Activated CD4-positive, alpha-beta T cell treated with anti-CD3 and anti-CD28 coated beads, Interleukin-2, amount 10 ng/mL, durations not matched to agents 24 days and 14 days (primary cell): ENCODE measurements at regions not wholly inside any gene's neighbourhood (a gene's known extent, or its start where the extent isn't known, plus 50 kb on each side); places are given as distances from the start of the nearest gene placed in this dataset.

Source experiments
- DNase-seq: peaks from one replicate; pipeline ENCODE4 v3.0.0; 2022
- H3K27ac Mint-ChIP-seq: one replicate; pipeline ENCODE4 v1.8.0; 2022; ENCODE audit warnings: mild to moderate bottlenecking, mixed read lengths
- H3K27me3 Mint-ChIP-seq: one replicate; pipeline ENCODE4 v1.8.0; 2022; ENCODE audit warnings: mixed read lengths
- H3K36me3 Mint-ChIP-seq: one replicate; pipeline ENCODE4 v1.8.0; 2022; ENCODE audit warnings: low read depth, mild to moderate bottlenecking, mixed read lengths
- H3K4me1 Mint-ChIP-seq: one replicate; pipeline ENCODE4 v1.8.0; 2021; ENCODE audit warnings: mixed read lengths
- H3K4me3 Mint-ChIP-seq: one replicate; pipeline ENCODE4 v1.8.0; 2022; ENCODE audit warnings: mild to moderate bottlenecking, moderate library complexity, mixed read lengths
- H3K9me3 Mint-ChIP-seq: one replicate; pipeline ENCODE4 v1.8.0; 2021; ENCODE audit warnings: mixed read lengths
- intact Hi-C: fragments of 100-400 bp; cut with micrococcal nuclease; formaldehyde crosslinking; loops from one replicate; pipeline ENCODE4 v1.15.1; 2023

DNA sequence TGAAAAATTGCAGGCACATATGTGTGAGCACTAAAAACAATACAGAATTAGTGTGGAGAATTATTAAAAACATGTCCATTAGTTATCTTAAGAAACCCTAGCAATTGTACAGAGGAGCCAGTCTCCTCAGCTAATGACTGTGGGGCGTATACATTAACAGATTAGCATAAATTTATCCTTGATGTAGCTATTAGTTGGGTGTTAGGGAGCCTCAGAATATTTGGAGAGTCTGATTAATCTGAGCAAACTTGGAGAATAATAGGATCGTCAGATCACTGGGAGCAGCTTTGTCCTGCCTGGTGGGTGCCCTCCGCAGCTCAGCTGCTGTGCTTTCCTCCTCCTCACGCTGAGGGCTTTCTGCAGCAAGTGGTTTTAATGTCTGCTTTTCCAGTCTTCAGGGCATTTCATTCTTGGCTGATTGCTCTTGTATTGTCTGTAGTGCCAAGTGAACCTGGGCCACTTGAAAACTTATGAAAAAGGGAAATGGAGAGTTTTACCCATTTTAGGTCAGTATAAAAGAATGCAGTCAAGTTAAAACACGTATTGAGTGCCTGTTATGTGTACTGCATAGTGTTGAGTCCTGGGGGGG is 417.4 kb upstream of the SEMA6D start:
- intact Hi-C loops, result no loop called here
- no peaks in the 10 kb centered on the region for H3K27me3 Mint-ChIP-seq

DNA sequence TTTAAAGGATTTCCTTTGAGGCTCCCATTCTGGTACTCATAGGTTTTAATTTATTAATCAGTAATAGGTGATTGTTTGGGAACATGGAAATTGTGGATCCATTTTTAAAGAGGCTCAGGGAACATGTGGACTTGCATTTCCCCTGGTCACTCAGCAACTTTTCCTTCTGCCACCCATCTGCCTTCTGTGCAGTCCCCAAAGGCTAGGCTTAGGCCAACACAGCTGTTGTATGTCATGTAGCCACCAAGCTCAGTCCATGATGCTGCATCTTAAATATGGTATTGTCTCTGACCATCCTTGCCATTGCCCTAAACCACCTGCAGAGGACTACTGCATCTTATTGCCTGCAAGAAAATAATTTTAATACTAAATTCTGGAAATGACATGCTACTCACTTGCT is 416.7 kb upstream of the SEMA6D start:
- intact Hi-C loops, result no loop called here
- H3K27me3 Mint-ChIP-seq, result no peaks in the 10 kb centered on the region
- H3K27ac Mint-ChIP-seq, result no peak overlapping the region
- no peaks in the 10 kb centered on the region for H3K4me1 Mint-ChIP-seq
- DNase-seq, result no peak
- H3K36me3 Mint-ChIP-seq, result no peaks in the 10 kb centered on the region
- no peaks in the 10 kb centered on the region for H3K9me3 Mint-ChIP-seq
- no peak overlapping the region for H3K4me3 Mint-ChIP-seq

More for the DNA sequence above, 417.4 kb upstream of the SEMA6D start:
- no peak for DNase-seq
- Mint-ChIP-seq H3K4me3 (no peak overlapping the region), H3K9me3 (no peaks in the 10 kb centered on the region), H3K36me3 (no peaks in the 10 kb centered on the region), H3K27ac (no peak overlapping the region), H3K4me1 (no peaks in the 10 kb centered on the region)

DNA sequence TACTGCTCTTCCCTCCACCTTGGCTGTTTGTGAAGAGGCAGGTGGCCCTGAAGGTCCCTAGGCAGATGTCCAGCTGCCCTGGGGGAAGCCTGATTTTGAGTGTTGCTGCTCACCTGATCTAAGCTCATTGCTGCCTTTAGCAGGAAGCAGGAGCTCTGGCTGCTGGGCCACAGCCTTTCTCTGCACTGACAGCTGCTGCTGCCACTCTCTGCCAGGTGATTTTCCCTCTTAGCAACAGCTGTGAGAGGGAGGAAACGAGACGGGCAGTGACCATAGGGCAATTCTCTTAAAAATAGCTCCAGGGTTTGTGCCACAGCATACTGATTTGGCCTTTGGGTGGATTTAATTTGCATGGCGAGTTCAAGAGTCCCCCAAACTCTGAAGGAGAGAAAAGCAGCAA is 415.8 kb upstream of the SEMA6D start:
- no peaks in the 10 kb centered on the region for H3K4me1 Mint-ChIP-seq
- DNase-seq, result no peak
- no peak overlapping the region for H3K27ac Mint-ChIP-seq
- H3K36me3 Mint-ChIP-seq, result no peaks in the 10 kb centered on the region
- H3K27me3 Mint-ChIP-seq, result no peaks in the 10 kb centered on the region
- H3K9me3 Mint-ChIP-seq, result no peaks in the 10 kb centered on the region
- no peak overlapping the region for H3K4me3 Mint-ChIP-seq
- intact Hi-C loops, result no loop called here

DNA sequence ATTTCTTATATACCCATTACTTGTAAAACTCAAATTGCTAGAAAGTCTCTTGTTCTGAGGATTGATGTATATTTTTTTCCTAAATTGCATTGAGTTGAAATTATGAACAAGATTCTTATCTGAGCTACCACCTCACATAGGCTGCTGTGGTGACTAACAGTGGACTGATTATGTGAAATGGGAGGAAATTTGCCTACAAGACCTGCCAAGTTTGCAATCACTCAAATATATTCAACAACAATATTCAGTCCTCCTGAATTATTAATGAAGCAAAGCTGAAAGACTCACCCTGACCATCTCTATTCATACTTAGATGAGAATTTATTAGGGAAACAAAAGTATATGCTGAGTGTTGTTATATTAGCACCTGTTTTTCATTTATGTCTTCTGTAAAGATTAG is 412.6 kb upstream of the SEMA6D start:
- no peaks in the 10 kb centered on the region for H3K36me3 Mint-ChIP-seq
- H3K4me1 Mint-ChIP-seq, result no peaks in the 10 kb centered on the region
- intact Hi-C loops, result no loop called here
- no peak for DNase-seq
- H3K4me3 Mint-ChIP-seq, result no peak overlapping the region
- H3K27ac Mint-ChIP-seq, result no peak overlapping the region
- H3K27me3 Mint-ChIP-seq, result no peaks in the 10 kb centered on the region
- H3K9me3 Mint-ChIP-seq, result no peaks in the 10 kb centered on the region

DNA sequence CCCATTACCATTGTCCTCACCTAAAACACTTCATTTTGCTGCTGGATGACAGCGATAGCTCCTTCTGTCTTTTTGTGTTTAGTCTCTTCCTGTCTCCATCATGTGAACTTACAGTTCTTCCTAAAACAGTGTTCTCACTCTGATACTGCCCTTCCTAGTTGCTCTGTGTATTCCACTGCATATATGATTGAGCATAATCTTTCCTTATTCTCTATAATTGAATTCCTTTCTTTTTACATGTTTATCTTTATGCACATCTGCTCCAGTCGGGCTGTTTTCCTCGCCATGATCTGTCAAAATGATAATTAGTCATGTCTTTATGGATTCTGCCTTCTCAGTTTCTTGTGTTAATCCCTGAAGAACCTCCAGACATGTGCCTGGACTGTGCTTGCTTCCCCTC is 405.1 kb upstream of the SEMA6D start:
- Mint-ChIP-seq H3K27me3 (no peaks in the 10 kb centered on the region), H3K27ac (no peak overlapping the region), H3K9me3 (no peaks in the 10 kb centered on the region), H3K4me1 (no peaks in the 10 kb centered on the region), H3K36me3 (no peaks in the 10 kb centered on the region), H3K4me3 (no peak overlapping the region)
- intact Hi-C loops, result no loop called here
- DNase-seq, result no peak

DNA sequence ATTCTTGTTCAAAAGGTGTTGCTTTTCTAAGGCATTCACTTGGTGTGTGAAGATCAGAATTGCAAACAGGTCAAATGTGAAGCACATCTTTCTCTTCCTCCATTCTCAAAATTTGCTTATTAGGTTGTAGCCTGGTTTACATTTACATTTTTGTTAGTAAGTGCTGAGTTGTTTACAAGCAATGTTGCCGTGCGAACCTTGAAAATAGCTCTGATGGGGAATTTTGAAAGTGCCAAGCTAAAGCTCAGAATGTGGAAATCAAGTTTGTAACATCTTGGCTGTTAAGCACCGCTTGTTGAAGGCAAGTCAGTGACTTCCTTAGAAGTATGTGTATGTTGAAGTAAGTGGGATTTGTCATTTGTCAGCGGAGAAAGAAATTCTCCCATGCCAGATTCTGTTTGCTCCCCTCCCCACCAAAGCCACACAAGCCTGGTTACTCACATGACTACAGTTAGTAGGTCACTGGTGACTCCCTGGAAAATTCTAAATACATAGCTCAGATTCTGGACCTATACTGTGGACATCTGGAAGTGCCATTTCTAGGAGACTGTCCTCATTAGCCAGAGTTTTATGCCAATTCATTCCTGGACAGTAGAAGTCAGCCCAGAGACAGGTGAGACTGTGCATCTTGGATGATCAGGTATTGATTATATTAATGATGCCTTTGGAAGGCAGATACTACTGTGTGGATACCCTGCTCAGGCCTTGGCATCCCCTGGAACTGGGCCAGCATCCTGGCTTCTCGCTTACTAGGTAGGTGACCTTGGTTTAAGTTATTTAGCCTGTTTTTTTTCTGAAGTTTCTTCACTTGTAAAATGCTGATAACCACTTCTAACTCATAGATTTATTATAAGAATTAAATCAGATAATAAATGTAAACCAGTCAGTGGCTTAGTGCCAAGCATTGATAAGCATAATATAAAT is 390.6 kb upstream of the SEMA6D start:
- intact Hi-C loops, result no loop called here
- Mint-ChIP-seq H3K4me1 (no peaks in the 10 kb centered on the region), H3K27ac (no peak overlapping the region), H3K36me3 (no peaks in the 10 kb centered on the region), H3K27me3 (no peaks in the 10 kb centered on the region), H3K4me3 (no peak overlapping the region), H3K9me3 (no peaks in the 10 kb centered on the region)
- DNase-seq, result no peak

DNA sequence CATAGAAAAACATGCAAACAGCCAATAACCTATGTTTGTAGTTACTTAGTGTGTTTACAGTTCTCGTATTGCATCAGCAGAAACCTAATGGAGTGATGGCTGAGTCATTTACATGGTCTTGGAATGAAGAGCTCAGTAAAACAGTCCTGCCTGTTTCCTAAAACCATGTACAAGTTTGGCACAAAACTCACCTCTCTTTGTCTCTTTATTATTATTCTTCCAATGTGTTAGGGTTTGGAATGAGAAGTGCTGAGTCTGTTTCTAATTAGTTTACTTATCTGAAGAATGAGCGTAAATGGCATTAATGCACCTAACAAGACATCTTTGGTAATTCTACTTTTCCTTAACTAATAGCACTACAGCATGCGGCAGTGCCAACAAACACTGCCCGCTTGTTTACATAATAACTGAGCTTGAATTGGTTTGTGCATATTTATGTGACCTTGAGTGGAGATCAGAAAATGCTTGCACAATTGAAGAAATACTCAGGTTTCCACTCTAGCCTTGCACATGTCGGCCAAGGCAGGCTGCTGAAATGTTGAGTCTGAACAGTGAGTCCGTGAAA is 385.4 kb upstream of the SEMA6D start:
- Mint-ChIP-seq H3K27me3 (no peaks in the 10 kb centered on the region), H3K36me3 (no peaks in the 10 kb centered on the region), H3K27ac (no peak overlapping the region), H3K4me3 (no peak overlapping the region), H3K4me1 (no peaks in the 10 kb centered on the region), H3K9me3 (peaks cover 3% of the 10 kb centered on the region)
- DNase-seq, result no peak
- intact Hi-C loops, result no loop called here

DNA sequence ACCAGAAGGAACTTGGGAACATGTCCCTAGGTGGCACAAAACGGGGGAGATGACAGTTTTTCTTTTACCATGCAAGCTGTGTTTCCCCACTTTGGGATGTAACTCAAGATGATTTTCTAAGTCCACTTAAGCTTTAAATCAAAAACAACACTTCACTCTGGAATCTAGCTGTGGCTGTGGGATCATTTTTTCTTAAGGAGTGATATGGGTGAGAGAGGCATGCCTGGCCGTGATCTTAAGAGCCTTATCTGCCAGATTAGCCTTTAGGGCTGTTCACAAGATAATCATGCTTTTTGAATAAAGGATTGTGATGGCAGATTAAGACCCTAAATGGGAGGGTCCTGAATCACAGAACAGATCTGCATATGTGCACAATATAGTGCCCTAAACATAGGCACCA is 384.8 kb upstream of the SEMA6D start:
- Mint-ChIP-seq H3K27me3 (no peaks in the 10 kb centered on the region), H3K27ac (no peak overlapping the region), H3K36me3 (no peaks in the 10 kb centered on the region), H3K9me3 (peaks cover 3% of the 10 kb centered on the region), H3K4me3 (no peak overlapping the region), H3K4me1 (no peaks in the 10 kb centered on the region)
- intact Hi-C loops, result no loop called here
- no peak for DNase-seq

DNA sequence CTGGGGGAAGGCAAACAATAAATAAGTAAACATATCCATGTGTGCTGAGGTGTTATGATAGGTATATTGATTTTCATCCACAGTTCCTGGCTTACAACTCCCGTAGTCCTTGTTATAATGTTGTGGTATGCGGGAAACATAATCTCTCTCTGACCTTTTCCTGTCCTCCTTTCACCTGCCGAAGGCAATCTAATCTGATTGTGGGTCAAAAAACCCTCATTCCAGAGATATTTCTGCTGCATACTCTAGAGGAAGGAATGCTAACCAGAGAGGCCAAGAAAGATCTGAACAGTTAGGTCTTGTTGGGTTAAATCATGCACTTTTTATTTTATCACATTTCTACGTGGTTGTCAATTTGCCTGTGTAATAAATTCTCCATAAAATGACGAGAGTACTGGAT is 383.6 kb upstream of the SEMA6D start:
- no peaks in the 10 kb centered on the region for H3K36me3 Mint-ChIP-seq
- no peaks in the 10 kb centered on the region for H3K27me3 Mint-ChIP-seq
- intact Hi-C loops, result no loop called here
- peaks cover 3% of the 10 kb centered on the region for H3K9me3 Mint-ChIP-seq
- no peak for DNase-seq
- no peak overlapping the region for H3K4me3 Mint-ChIP-seq
- no peaks in the 10 kb centered on the region for H3K4me1 Mint-ChIP-seq
- no peak overlapping the region for H3K27ac Mint-ChIP-seq

DNA sequence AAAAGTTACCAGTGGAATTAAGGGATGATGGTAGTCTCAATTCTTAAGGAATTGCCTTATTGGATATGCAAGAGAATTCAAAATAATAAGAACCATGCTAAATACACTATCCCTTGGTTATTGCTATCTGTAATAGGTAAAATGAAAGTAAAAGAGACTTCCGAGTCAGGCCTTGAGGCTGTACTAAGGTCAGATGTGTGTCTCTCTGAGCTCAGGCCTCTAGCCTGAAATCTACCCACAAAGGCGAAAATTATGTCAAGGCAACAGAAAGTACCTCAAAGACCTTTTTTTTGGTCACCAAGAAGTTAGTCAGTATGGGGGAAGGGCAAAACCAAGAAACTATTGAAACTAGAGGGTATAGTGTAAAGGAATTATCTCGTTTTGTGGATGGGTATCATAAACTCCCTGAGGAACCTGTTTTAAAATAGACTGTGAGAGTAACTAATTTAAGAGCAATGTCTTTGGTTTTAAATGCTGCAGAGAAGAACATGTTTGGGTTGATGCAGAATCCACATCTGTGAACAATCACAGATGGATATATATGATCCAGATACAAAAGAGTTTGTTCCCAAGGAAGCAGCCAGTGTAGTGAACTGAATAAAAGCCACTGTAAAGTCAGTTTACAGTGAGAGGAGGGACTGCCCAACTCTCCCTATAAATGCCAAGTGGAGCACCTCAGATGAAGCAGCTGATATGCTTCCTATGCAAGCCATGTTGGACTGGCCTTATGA is 382.3 kb upstream of the SEMA6D start:
- DNase-seq, result no peak
- H3K27me3 Mint-ChIP-seq, result no peaks in the 10 kb centered on the region
- H3K27ac Mint-ChIP-seq, result no peak overlapping the region
- intact Hi-C loops, result no loop called here
- H3K9me3 Mint-ChIP-seq, result peaks cover 3% of the 10 kb centered on the region
- no peak overlapping the region for H3K4me3 Mint-ChIP-seq
- H3K4me1 Mint-ChIP-seq, result no peaks in the 10 kb centered on the region
- H3K36me3 Mint-ChIP-seq, result no peaks in the 10 kb centered on the region

DNA sequence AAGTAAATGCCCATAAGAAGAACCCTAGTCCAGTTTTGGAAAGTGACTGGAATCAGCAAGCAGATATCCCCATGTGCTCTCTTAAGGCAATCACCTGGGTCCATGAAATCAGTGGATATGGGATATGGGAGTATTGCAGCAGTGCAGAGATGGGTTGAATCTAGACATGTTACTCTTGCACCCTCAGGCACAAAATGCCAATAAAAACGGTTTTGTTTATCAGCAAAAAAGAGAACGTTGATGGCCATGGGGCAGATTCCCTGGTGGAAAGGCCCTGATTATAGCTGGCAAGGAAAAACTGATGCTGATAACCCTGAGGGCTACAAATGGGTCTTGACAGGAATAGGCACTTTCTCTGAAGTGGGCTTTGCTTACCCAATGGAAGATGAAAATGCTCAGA is 380.2 kb upstream of the SEMA6D start:
- peaks cover 3% of the 10 kb centered on the region for H3K9me3 Mint-ChIP-seq
- no peak overlapping the region for H3K27ac Mint-ChIP-seq
- no peak overlapping the region for H3K4me3 Mint-ChIP-seq
- H3K4me1 Mint-ChIP-seq, result no peaks in the 10 kb centered on the region
- no peaks in the 10 kb centered on the region for H3K36me3 Mint-ChIP-seq
- no peak for DNase-seq
- no peaks in the 10 kb centered on the region for H3K27me3 Mint-ChIP-seq
- intact Hi-C loops, result no loop called here

DNA sequence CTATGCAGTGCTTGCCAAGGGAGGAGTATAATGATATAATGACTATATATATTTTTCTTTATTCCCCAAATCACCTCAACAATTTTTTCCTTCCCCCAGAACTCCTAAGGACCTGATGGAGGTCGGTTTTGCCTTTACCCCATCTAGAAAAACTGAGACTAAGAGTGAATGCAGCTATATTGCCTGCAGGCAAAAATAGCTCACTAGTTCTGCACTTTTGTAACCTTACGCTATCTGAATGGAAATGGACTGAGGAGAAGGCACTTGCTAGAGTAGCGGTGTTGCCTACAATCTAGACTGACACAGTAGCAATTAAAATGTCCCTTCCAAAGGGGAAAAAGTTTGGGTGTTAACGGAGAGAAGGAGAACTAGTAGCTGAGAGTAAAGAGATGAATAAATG is 379.5 kb upstream of the SEMA6D start:
- Mint-ChIP-seq H3K27me3 (no peaks in the 10 kb centered on the region), H3K27ac (no peak overlapping the region), H3K36me3 (no peaks in the 10 kb centered on the region), H3K9me3 (peaks cover 3% of the 10 kb centered on the region), H3K4me1 (no peaks in the 10 kb centered on the region), H3K4me3 (no peak overlapping the region)
- DNase-seq, result no peak
- intact Hi-C loops, result no loop called here

DNA sequence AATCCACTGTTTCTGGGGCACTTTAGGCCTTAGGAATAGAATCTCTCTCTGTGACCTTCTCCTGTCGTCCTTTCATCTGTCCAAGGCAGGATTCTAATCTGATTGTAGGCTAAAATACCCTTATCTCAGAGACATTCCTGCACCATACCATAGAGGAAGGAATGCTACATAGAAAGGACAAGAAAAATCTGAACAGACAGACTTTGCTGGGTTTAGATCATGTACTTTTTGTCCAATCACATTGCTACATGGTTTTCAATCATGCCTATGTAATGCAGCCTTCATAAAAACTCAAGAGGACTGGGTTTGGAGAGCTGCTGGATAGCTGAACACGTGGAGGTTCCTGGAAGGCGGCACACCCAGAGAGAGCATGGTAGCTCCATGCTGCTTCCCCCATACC is 378.5 kb upstream of the SEMA6D start:
- intact Hi-C loops, result no loop called here
- Mint-ChIP-seq H3K27ac (no peak overlapping the region), H3K4me3 (no peak overlapping the region), H3K4me1 (no peaks in the 10 kb centered on the region), H3K27me3 (no peaks in the 10 kb centered on the region), H3K36me3 (no peaks in the 10 kb centered on the region), H3K9me3 (peaks cover 3% of the 10 kb centered on the region)
- DNase-seq, result no peak
